H9 (cell line): ENCODE measurements at regions not wholly inside any gene's neighbourhood (a gene's known extent, or its start where the extent isn't known, plus 50 kb on each side); places are given as distances from the start of the nearest gene placed in this dataset.

Source experiments
- DNase-seq: peaks from one replicate; pipeline ENCODE4 v3.0.0-alpha.2; 2017
- H2AFZ ChIP-seq: one replicate; pipeline ENCODE4 v1.6.1; 2013; ENCODE audit warnings: mild to moderate bottlenecking, low read length, control low read depth, moderate library complexity
- H2AK5ac ChIP-seq: 2 replicates; pipeline ENCODE4 v1.6.1; 2013; ENCODE audit warnings: low read length, control low read depth, mixed read lengths; ENCODE audit not compliant: insufficient read length
- H2BK120ac ChIP-seq: one replicate; pipeline ENCODE4 v1.6.1; 2013; ENCODE audit warnings: low read depth, mild to moderate bottlenecking, low read length, control low read depth, inconsistent platforms; ENCODE audit not compliant: poor library complexity, severe bottlenecking
- H2BK12ac ChIP-seq: 2 replicates; pipeline ENCODE4 v1.6.1; 2013; ENCODE audit warnings: low read length, control low read depth, mixed read lengths, low read depth; ENCODE audit not compliant: insufficient read length
- H2BK15ac ChIP-seq: 2 replicates; pipeline ENCODE4 v1.6.1; 2013; ENCODE audit warnings: low read depth, low read length, control low read depth
- H2BK20ac ChIP-seq: one replicate; pipeline ENCODE4 v1.6.1; 2013; ENCODE audit warnings: low read depth, mild to moderate bottlenecking, low read length, control low read depth, inconsistent platforms; ENCODE audit not compliant: poor library complexity, severe bottlenecking
- H2BK5ac ChIP-seq: 2 replicates; pipeline ENCODE4 v1.6.1; 2013; ENCODE audit warnings: low read length, control low read depth, mixed read lengths; ENCODE audit not compliant: insufficient read length
- H3K14ac ChIP-seq: 2 replicates; pipeline ENCODE4 v1.6.1; 2013; ENCODE audit warnings: low read length, control low read depth; ENCODE audit not compliant: insufficient read depth
- H3K18ac ChIP-seq: 2 replicates; pipeline ENCODE4 v1.6.1; 2013; ENCODE audit warnings: low read depth, mild to moderate bottlenecking, mixed read lengths, low read length, control low read depth; ENCODE audit not compliant: insufficient read length
- H3K23ac ChIP-seq: 2 replicates; pipeline ENCODE4 v1.6.1; 2013; ENCODE audit warnings: low read length, control low read depth, mixed read lengths, low read depth; ENCODE audit not compliant: insufficient read length
- H3K23me2 ChIP-seq: 2 replicates; pipeline ENCODE4 v1.6.1; 2013; ENCODE audit warnings: low read depth, mild to moderate bottlenecking, mixed read lengths, low read length, control low read depth; ENCODE audit not compliant: insufficient read length, poor library complexity, severe bottlenecking
- H3K27ac ChIP-seq: 2 replicates; pipeline ENCODE4 v1.5.1; 2013; ENCODE audit warnings: low read length, control low read depth, mixed read lengths, low read depth; ENCODE audit not compliant: insufficient read length
- H3K27me3 ChIP-seq: 2 replicates; pipeline ENCODE4 v1.6.1; 2013; ENCODE audit warnings: low read length, control low read depth, inconsistent platforms; ENCODE audit not compliant: insufficient read depth
- H3K4ac ChIP-seq: 2 replicates; pipeline ENCODE4 v1.6.1; 2013; ENCODE audit warnings: low read depth, mild to moderate bottlenecking, control low read depth, inconsistent platforms, low read length, moderate library complexity
- H3K4me1 ChIP-seq: 2 replicates; pipeline ENCODE4 v1.6.1; 2013; ENCODE audit warnings: low read length, control low read depth, inconsistent platforms; ENCODE audit not compliant: insufficient read depth
- H3K4me2 ChIP-seq: 2 replicates; pipeline ENCODE4 v1.6.1; 2013; ENCODE audit warnings: low read length, control low read depth, mixed read lengths; ENCODE audit not compliant: insufficient read length, insufficient read depth
- H3K56ac ChIP-seq: 2 replicates; pipeline ENCODE4 v1.6.1; 2013; ENCODE audit warnings: low read depth, mild to moderate bottlenecking, mixed read lengths, low read length, control low read depth; ENCODE audit not compliant: insufficient read length
- H3K79me1 ChIP-seq: 2 replicates; pipeline ENCODE4 v1.6.1; 2013; ENCODE audit warnings: low read depth, mild to moderate bottlenecking, moderate library complexity, low read length, control low read depth, inconsistent platforms; ENCODE audit not compliant: insufficient read depth, poor library complexity, severe bottlenecking
- H3K79me2 ChIP-seq: 2 replicates; pipeline ENCODE4 v1.6.1; 2013; ENCODE audit warnings: low read length, control low read depth, inconsistent platforms; ENCODE audit not compliant: insufficient read depth
- H3K9ac ChIP-seq: 2 replicates; pipeline ENCODE4 v1.6.1; 2013; ENCODE audit warnings: low read length, control low read depth, mixed read lengths; ENCODE audit not compliant: insufficient read length; ENCODE audit errors: extremely low read depth
- H3K9me3 ChIP-seq: one replicate; pipeline ENCODE4 v1.6.1; 2013; ENCODE audit warnings: low read depth, low read length, inconsistent platforms; ENCODE audit not compliant: control insufficient read depth
- H3T11ph ChIP-seq: one replicate; pipeline ENCODE4 v1.6.1; 2013; ENCODE audit warnings: mild to moderate bottlenecking, low read length, control low read depth, inconsistent platforms
- H4K20me1 ChIP-seq: one replicate; pipeline ENCODE4 v1.6.1; 2013; ENCODE audit not compliant: control insufficient read depth, insufficient read length, insufficient read depth
- H4K5ac ChIP-seq: 2 replicates; pipeline ENCODE4 v1.6.1; 2013; ENCODE audit warnings: low read depth, mild to moderate bottlenecking, mixed read lengths, low read length, control low read depth; ENCODE audit not compliant: insufficient read length
- H4K8ac ChIP-seq: replicated peaks from 2 replicates; pipeline ENCODE4 v1.6.1; 2013; ENCODE audit warnings: low read length, control low read depth, mixed read lengths, low read depth; ENCODE audit not compliant: insufficient read length
- H4K91ac ChIP-seq: 2 replicates; pipeline ENCODE4 v1.6.1; 2013; ENCODE audit warnings: low read depth, mild to moderate bottlenecking, moderate library complexity, mixed read lengths, low read length, control low read depth; ENCODE audit not compliant: insufficient read length
- H3K27ac Mint-ChIP-seq, 3 experiments: 2 replicates in 2 of 3; 3 replicates in 1 of 3; pipeline ENCODE4 v1.8.0; 2020 to 2021; ENCODE audit warnings: mixed read lengths in 3 of 3, mild to moderate bottlenecking in 1 of 3, moderate library complexity in 1 of 3
- H3K27me3 Mint-ChIP-seq: 2 replicates; pipeline ENCODE4 v1.8.0; 2021; ENCODE audit warnings: low read depth, mild to moderate bottlenecking, moderate library complexity, mixed read lengths
- H3K36me3 Mint-ChIP-seq, 3 experiments: 2 replicates in 2 of 3; 3 replicates in 1 of 3; pipeline ENCODE4 v1.8.0; 2020 to 2021; ENCODE audit warnings: low read depth in 3 of 3, mixed read lengths in 3 of 3; ENCODE audit not compliant: insufficient read depth in 1 of 3
- H3K4me1 Mint-ChIP-seq, 2 experiments: 2 replicates each; pipeline ENCODE4 v1.8.0; 2020; ENCODE audit warnings: mixed read lengths in 2 of 2
- H3K4me3 Mint-ChIP-seq, 2 experiments: 2 replicates in 1 of 2; 3 replicates in 1 of 2; pipeline ENCODE4 v1.8.0; 2020 to 2021; ENCODE audit warnings: mild to moderate bottlenecking in 2 of 2, mixed read lengths in 2 of 2, moderate library complexity in 1 of 2
- H3K9me3 Mint-ChIP-seq, 2 experiments: 2 replicates in 1 of 2; 3 replicates in 1 of 2; pipeline ENCODE4 v1.8.0; 2020; ENCODE audit warnings: mild to moderate bottlenecking in 2 of 2, mixed read lengths in 2 of 2, moderate library complexity in 1 of 2
- TF ChIP-seq, protein P1 (sequence below): fragments of 200-600 bp; sonication (generic); conservative IDR thresholded peaks from 3 replicates; pipeline ENCODE4 v1.8.0; 2021; ENCODE audit warnings: antibody characterized with exemption, mild to moderate bottlenecking

DNA sequence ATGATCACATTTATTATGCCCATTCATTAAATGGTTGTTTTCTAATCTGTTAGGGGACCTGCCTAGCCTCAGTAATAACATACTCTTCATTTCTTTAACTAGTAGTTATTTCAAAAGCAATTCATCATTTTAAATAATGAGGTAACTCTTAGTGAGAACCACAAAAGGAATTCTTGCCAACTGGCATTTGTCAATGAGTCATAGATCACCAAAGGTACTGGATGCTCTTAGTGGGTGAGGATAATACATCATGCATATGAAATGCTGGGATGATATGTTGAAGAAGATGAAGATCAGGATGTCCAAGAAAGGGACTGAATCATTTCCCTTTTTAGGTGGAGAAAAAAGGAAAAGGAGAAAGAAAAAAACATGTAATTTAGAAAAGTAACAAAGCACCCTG, 826.2 kb upstream of the DDX18 start:
- no peak overlapping the region for H2BK20ac ChIP-seq
- TF ChIP-seq, protein P1, sequence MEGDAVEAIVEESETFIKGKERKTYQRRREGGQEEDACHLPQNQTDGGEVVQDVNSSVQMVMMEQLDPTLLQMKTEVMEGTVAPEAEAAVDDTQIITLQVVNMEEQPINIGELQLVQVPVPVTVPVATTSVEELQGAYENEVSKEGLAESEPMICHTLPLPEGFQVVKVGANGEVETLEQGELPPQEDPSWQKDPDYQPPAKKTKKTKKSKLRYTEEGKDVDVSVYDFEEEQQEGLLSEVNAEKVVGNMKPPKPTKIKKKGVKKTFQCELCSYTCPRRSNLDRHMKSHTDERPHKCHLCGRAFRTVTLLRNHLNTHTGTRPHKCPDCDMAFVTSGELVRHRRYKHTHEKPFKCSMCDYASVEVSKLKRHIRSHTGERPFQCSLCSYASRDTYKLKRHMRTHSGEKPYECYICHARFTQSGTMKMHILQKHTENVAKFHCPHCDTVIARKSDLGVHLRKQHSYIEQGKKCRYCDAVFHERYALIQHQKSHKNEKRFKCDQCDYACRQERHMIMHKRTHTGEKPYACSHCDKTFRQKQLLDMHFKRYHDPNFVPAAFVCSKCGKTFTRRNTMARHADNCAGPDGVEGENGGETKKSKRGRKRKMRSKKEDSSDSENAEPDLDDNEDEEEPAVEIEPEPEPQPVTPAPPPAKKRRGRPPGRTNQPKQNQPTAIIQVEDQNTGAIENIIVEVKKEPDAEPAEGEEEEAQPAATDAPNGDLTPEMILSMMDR, result no peak
- no peak overlapping the region for H3K4ac ChIP-seq
- no peaks in the 10 kb centered on the region for H3K27me3 ChIP-seq
- H3K14ac ChIP-seq, result no peak overlapping the region
- no peak for DNase-seq
- no peaks in the 10 kb centered on the region for H3K79me1 ChIP-seq
- Mint-ChIP-seq H3K27me3 (no peaks in the 10 kb centered on the region), H3K4me1 (peaks cover 0 to 3% of the 10 kb centered on the region in 2 experiments; a peak in 1 of 4 replicates), H3K27ac (no peak overlapping the region), H3K9me3 (peaks cover 9 to 17% of the 10 kb centered on the region in 2 experiments), H3K36me3 (peaks cover 0 to 2% (median 0%) of the 10 kb centered on the region in 3 experiments; a peak in 2 of 7 replicates), H3K4me3 (no peak overlapping the region)
- no peaks in the 10 kb centered on the region for H3K9me3 ChIP-seq
- H3K23me2 ChIP-seq, result no peaks in the 10 kb centered on the region
- H2BK15ac ChIP-seq, result no peak overlapping the region
- no peak overlapping the region for H2BK12ac ChIP-seq
- H2AFZ ChIP-seq, result no peak overlapping the region
- H4K20me1 ChIP-seq, result no peaks in the 10 kb centered on the region
- no peak overlapping the region for H3T11ph ChIP-seq
- no peak overlapping the region for H3K23ac ChIP-seq
- no peak overlapping the region for H2AK5ac ChIP-seq
- H3K4me1 ChIP-seq, result no peaks in the 10 kb centered on the region
- no peak overlapping the region for H2BK5ac ChIP-seq
- H3K18ac ChIP-seq, result no peak overlapping the region
- H3K56ac ChIP-seq, result no peak overlapping the region
- H2BK120ac ChIP-seq, result no peak overlapping the region
- H4K8ac ChIP-seq, result no peak overlapping the region
- no peak overlapping the region for H4K5ac ChIP-seq
- no peak overlapping the region for H4K91ac ChIP-seq
- H3K27ac ChIP-seq, result no peak overlapping the region
- no peak overlapping the region for H3K4me2 ChIP-seq
- H3K79me2 ChIP-seq, result no peaks in the 10 kb centered on the region
- no peak overlapping the region for H3K9ac ChIP-seq
